ENCODE measurements at regions not wholly inside any gene's neighbourhood (a gene's known extent, or its start where the extent isn't known, plus 50 kb on each side); places are given as distances from the start of the nearest gene placed in this dataset.

GRCh38 chr10:118914629-118915028, 114.9 kb upstream of the NANOS1 start:
- Histone ChIP-seq H4K20me1 (ENCODE audit: control insufficient read depth, extremely low read depth, insufficient read depth, low read length) (no peaks in the 10 kb centered on the region), H3K9ac (ENCODE audit: control insufficient read depth, extremely low read depth, insufficient read depth, low read length) (no peak overlapping the region), H3K4me1 (ENCODE audit: control insufficient read depth, extremely low read depth, insufficient read depth, low read length) (no peaks in the 10 kb centered on the region), H3K79me2 (ENCODE audit: control insufficient read depth, insufficient read depth, low read length) (no peaks in the 10 kb centered on the region), H2AFZ (ENCODE audit: control insufficient read depth, low read length) (no peak overlapping the region), H3K27me3 (ENCODE audit: control insufficient read depth, extremely low read depth, insufficient read depth, low read length) (no peaks in the 10 kb centered on the region), H3K27ac (ENCODE audit: control insufficient read depth, insufficient read depth, low read length) (no peak overlapping the region), H3K9me1 (ENCODE audit: control insufficient read depth, extremely low read depth, insufficient read depth, low read length) (no peaks in the 10 kb centered on the region), H3K4me3 (ENCODE audit: control insufficient read depth in 2 of 3, extremely low read depth in 1 of 3, insufficient read depth in 2 of 3, low read depth in 1 of 3, low read length in 3 of 3) (no peak overlapping the region), H3K4me2 (ENCODE audit: control insufficient read depth, extremely low read depth, insufficient read depth, low read depth, low read length) (no peak overlapping the region), H3K9me3 (ENCODE audit: control insufficient read depth, low read depth, low read length) (no peaks in the 10 kb centered on the region), H3K36me3 (ENCODE audit: control insufficient read depth in 2 of 2, extremely low read depth in 1 of 2, insufficient read depth in 2 of 2, low read length in 2 of 2) (no peaks in the 10 kb centered on the region)
- FAIRE-seq = no peak
- DNase-seq (ENCODE audit: low read depth, low spot score) = no peak
- TF ChIP-seq EZH2 (IDR thresholded peaks at IDR 0.05; ENCODE audit: low read length) (no peak), CTCF (optimal IDR thresholded peaks at IDR 0.05 in 1 of 3, IDR thresholded peaks at IDR 0.05 in 1 of 3, conservative IDR thresholded peaks at IDR 0.05 in 1 of 3; ENCODE audit: extremely low read depth in 1 of 3, insufficient read depth in 2 of 3, low read length in 3 of 3) (no peak)
- dilution Hi-C loops (cut with MboI; ENCODE audit: extremely low pct_ligation_motif_present, low sequenced_read_pairs) = no loop called here

- Histone ChIP-seq H3K79me2 (ENCODE audit: control insufficient read depth, insufficient read depth, low read length) (no peaks in the 10 kb centered on the region), H3K27ac (ENCODE audit: control insufficient read depth, insufficient read depth, low read length) (no peak overlapping the region), H3K4me3 (ENCODE audit: control insufficient read depth in 2 of 3, extremely low read depth in 1 of 3, insufficient read depth in 2 of 3, low read depth in 1 of 3, low read length in 3 of 3) (no peak overlapping the region), H3K9ac (ENCODE audit: control insufficient read depth, extremely low read depth, insufficient read depth, low read length) (no peak overlapping the region), H3K9me1 (ENCODE audit: control insufficient read depth, extremely low read depth, insufficient read depth, low read length) (no peaks in the 10 kb centered on the region), H4K20me1 (ENCODE audit: control insufficient read depth, extremely low read depth, insufficient read depth, low read length) (no peaks in the 10 kb centered on the region), H3K27me3 (ENCODE audit: control insufficient read depth, extremely low read depth, insufficient read depth, low read length) (no peaks in the 10 kb centered on the region), H3K4me2 (ENCODE audit: control insufficient read depth, extremely low read depth, insufficient read depth, low read depth, low read length) (no peak overlapping the region), H2AFZ (ENCODE audit: control insufficient read depth, low read length) (no peak overlapping the region), H3K9me3 (ENCODE audit: control insufficient read depth, low read depth, low read length) (no peaks in the 10 kb centered on the region), H3K36me3 (ENCODE audit: control insufficient read depth in 2 of 2, extremely low read depth in 1 of 2, insufficient read depth in 2 of 2, low read length in 2 of 2) (no peaks in the 10 kb centered on the region), H3K4me1 (ENCODE audit: control insufficient read depth, extremely low read depth, insufficient read depth, low read length) (no peaks in the 10 kb centered on the region)
- TF ChIP-seq EZH2 (IDR thresholded peaks at IDR 0.05; ENCODE audit: low read length) (no peak), CTCF (optimal IDR thresholded peaks at IDR 0.05 in 1 of 3, IDR thresholded peaks at IDR 0.05 in 1 of 3, conservative IDR thresholded peaks at IDR 0.05 in 1 of 3; ENCODE audit: extremely low read depth in 1 of 3, insufficient read depth in 2 of 3, low read length in 3 of 3) (no peak)
- DNase-seq (ENCODE audit: low read depth, low spot score) (no peak), FAIRE-seq (no peak)
- dilution Hi-C loops (cut with MboI; ENCODE audit: extremely low pct_ligation_motif_present, low sequenced_read_pairs) = no loop called here
These were observed 114.4 kb upstream of the NANOS1 start for GRCh38 chr10:118915161-118915560.

Data from keratinocyte (primary cell).